KBM-7 (cell line): ENCODE measurements at regions not wholly inside any gene's neighbourhood (a gene's known extent, or its start where the extent isn't known, plus 50 kb on each side); places are given as distances from the start of the nearest gene placed in this dataset.
A peak's percentile ranks its signal among the peaks of the same experiment; 100 is the strongest.
"Not testable (repeated sequence)": the region's sequence is repeated elsewhere in the genome, so short reads cannot be mapped to it uniquely, and the experiment has no call there.

ENCODE experiments used
- DNase-seq: peaks from one replicate; pipeline ENCODE4 v3.0.0-alpha.2; 2015
- in situ Hi-C: fragments of 300-500 bp; cut with MboI; formaldehyde crosslinking; loops from 2 replicates; pipeline ENCODE4 v1.14.3; 2020; ENCODE audit warnings: low sequenced_read_pairs, low pct_unique_long_range_greater_than_20kb, mixed read lengths

DNA sequence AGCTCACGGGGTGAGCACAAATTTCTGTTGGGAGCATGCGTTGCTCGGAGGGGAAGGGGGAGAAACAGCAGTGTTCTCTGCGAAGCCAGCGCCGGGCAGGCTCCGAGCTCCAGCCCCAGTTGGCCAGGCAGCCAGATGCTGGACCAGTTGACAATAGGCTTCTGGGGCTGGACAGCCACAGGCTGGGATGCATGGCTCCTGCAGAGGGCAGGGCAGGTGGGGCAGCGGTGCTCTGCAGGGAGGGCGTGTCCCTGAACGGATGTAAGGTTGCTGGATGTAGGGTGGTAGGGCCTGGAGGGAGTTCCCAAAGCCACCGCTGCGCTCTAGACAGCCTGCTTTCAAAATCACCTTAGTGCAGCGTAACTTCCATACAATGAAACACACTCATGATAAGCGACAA lies 574.9 kb downstream of the GLRX3 start:
- in situ Hi-C loops: no loop called here
- no peak for DNase-seq

DNA sequence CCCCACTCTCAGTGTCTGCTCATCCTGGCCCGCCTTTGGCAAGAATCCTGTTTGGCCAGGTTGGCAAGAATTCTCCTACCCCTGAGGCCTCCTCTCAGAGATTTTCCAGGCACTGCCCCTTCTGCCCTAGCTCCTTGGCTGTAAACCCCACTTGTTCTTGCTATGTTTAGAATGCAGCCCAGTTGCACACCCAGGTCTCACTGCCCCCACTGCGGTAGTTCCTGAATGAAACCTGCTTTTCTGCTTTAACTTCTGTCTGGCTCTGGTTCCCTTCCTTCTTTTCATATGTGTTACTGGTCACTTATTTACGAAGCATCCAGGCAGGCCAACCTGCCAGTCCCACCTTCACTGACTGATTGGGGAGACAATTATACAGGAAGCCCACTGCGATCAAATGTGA lies 576.9 kb downstream of the GLRX3 start:
- DNase-seq: no peak
- in situ Hi-C loops: no loop called here

DNA sequence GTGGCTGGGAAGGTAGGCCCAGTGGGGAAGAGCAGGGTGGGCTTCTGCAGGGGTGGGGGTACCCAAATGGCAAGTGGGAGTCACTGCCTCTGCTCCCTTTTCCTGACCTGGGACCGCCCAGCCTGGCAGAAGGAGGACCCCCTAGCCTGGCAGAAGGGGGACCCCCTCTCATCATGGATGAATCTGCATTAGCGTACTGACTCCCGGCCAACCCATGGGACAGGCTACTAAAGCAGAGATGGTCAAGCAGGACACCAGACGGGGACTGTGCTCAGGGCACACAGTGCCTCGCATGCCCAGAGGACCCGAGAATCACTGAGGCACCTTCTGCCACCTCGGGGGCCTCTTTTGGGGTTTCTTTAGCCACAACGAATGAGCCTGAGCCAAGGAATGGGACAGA lies 577.5 kb downstream of the GLRX3 start:
- in situ Hi-C loops: no loop called here
- no peak for DNase-seq

DNA sequence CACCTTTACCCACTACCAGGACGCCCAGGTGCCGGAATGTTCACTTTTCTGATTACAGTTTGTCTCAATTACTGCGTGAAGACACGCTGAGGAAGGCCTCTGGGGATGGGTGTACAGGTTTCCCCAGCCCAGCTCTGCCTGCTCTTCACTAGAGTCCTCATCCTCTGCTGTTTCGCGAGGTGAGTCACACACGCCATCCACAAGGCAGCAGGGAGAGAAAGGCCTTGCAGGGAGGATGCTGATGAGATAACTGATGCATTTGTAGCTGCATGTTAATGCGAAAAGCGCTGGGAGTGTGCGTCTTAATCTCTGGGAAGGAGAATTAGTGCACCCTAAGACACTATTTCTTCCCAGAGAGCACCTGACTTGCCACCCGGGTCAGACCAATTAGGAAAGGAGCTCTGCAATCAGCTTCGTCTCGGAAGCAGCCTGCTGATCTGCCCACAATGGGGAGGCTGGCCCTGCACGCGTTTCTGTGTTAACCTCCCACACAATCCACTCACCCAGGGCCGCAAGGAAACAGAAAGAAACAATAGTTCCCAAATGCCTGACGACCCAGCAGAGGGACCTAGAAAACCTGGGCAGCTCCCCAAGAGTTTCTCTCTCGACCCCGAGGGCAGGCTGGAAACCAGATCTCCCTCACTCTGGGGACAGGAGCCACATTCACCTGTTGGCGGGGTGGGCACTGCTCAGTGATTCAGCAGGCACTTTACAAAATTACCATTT lies 578.7 kb downstream of the GLRX3 start:
- in situ Hi-C loops: no loop called here
- no peak for DNase-seq

DNA sequence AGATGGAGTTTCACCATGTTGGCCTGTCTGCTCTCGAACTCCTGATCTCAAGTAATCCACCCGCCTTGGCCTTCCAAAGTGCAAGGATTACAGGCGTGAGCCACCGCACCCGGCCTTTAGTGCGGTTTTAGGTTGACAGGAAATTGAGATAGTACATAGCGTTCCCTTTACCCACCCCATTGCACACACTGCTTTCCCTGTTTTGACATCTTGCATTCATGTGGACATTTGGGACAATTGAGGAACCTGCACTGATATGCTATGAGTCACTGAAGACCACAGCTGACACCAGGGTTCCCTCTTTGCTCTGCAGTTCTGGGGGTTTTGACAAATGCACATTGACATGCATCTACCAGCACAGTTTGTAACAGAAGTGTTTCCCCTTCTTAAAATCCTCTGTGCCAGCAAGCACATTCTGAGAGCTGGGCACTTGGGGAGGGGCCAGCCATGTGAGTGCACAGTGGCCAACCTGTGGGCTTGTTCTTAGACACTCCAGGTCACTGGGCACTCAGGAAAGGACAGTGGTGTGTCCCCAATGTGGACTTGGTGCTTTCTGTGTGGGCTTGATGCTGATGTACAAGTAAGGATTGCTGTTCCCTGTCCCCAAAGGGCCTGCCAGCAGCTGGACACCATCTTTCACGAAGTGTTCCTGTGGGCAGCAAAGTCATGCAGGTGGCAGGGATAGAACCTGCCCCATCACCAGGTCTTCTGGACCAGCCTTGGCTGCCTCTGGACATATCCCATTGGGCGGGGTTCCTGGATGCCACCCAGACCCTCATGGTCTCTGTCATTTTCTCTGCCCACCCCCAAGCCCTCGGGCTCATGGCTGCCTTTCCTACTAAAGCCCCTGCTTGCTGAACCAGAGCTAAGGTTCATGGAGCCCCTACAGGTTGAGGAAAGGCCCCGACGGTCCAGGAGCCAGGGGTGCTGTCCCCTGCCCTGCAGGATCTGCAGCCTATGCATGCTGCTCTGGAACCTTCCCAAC lies 579.8 kb downstream of the GLRX3 start:
- in situ Hi-C loops: no loop called here

DNA sequence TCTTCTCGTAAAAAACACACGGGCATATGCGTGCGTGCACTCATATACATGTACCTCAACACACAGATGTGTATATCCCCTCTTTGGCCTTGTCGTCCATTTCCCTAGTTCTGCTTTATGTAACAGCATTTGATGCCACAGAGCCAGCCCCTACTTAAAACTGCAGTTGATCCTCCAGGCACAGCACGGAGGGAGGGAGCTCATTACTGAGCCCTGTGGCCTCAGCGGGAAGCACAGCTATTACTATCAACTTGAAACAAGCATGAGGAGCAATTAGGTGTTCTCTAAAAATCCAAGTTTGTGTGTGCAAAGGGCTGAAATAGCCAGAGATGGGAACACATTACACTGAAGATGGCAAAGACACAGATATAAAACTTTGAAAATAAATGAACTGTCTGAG lies 580.9 kb downstream of the GLRX3 start:
- in situ Hi-C loops: no loop called here
- no peak for DNase-seq

More for the DNA sequence above, 579.8 kb downstream of the GLRX3 start:
- no peak for DNase-seq

DNA sequence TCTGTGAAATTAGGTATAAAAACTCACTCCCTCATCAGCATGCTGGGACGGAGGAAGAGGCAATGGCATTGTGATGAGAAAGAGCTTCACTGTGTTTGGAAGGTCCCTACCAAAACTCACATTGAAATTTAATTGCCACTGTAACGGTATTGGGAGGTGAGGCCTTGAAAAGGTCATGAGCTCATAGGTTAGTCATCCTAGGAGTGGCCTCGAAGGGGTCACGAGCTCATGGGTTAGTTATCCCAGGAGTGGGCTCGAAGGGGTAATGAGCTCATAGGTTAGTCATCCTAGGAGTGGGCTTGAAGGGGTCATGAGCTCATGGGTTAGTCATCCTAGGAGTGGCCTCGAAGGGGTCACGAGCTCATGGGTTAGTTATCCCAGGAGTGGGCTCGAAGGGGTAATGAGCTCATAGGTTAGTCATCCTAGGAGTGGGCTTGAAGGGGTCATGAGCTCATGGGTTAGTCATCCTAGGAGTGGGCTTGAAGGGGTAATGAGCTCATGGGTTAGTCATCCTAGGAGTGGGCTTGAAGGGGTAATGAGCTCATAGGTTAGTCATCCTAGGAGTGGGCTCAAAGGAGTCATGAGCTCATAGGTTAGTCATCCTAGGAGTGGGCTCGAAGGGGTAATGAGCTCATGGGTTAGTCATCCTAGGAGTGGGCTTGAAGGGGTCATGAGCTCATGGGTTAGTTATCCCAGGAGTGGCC lies 582.7 kb downstream of the GLRX3 start:
- in situ Hi-C loops: not testable (repeated sequence)

DNA sequence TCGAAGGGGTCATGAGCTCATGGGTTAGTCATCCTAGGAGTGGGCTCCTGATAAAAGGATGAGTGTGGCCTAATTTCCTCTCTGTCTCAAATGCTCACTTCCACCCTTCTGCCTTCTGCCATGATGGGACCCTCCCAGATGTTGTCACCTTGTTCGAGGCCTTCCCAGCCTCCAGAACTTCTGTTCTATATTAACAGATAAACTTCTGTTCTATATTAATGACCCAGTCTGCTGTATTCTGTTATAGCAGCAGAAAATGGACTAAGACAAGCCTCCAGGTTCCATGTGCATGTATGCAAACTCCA lies 583.2 kb downstream of the GLRX3 start:
- in situ Hi-C loops: no loop called here

More for the DNA sequence above, 582.7 kb downstream of the GLRX3 start:
- not testable (repeated sequence) for DNase-seq

DNA sequence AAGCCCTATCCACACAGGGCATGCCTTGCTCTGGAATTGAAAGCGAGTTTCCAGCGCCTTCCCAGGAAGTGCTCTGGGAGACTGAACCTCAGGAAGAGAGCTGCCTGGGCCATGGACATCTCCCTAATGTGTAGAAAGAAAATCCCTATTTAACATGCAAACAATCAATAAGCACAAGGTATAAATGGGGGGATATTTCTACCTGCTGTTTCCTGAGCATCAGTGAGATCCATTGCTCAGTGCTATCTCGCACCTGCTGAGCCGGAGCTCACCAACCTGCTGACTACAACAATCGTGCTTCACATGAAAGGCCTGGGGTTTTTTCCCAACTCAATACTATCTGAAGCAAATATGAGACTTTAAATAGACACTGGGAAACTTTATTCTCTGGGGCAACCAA lies 584.0 kb downstream of the GLRX3 start:
- no peak for DNase-seq

More for the DNA sequence above, 583.2 kb downstream of the GLRX3 start:
- DNase-seq: no peak

DNA sequence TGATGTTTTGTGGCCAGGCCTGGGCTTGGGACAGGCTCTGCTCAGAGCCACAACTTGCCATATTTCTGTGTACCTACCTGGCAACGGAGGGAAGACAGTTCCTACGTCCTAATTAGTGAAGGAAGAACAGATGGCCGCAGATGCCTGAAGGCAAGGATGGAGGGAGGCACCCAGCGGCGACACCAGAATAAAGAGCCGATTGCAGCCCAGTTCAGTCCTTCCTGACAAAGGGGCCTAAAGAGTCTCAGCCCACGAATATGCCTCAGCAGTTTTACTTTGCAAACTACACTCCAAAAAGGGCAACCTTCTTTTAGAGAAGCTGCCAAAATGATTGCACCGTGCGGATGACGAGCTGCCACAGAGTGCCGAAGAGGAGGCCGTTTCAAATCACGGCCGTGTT lies 585.8 kb downstream of the GLRX3 start:
- in situ Hi-C loops: no loop called here
- no peak for DNase-seq

More for the DNA sequence above, 584.0 kb downstream of the GLRX3 start:
- in situ Hi-C loops: no loop called here

DNA sequence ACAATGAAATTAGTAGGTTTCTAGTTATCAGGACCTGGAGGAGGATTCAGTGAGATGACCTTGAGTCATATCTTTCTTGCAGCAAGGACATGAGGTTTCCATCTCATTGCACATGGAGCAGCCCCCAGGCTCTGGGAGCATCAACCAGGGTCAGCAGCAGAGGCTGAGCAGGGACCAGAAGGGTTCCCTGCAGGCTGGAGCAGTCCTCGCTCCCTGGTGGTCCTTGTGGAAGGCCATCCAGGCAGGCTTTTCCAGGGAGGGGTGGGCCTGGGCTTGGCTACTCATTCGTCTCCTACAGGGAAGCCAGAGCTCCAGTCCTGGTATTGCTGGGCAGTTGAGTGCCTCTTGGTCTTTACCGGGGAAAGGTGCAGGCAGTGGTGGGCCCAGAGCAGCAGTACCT lies 587.5 kb downstream of the GLRX3 start:
- no peak for DNase-seq
- in situ Hi-C loops: no loop called here

DNA sequence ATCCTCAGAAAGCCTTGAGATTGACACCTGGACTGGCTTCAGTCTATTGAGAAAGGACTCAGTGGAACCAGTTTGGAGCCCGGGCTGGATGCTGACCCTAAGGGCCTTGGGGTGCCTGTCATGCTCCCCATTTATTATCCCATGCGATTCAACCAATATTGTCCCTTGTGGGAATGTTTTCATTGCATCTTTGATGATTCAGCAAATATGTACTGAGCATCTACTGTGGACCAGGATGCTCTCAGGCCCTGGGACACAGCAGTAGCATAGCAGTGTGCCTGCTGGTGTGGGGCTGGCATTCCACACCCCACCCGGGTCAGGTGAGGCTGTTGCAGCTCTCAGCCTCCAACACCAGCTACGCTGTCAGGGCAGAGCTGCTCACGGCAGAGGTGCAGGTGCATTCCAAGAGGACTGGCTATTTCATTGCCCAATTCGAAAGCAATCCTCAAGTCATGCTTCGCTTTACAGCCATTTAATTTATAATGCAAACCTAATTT lies 586.0 kb downstream of the TCERG1L start:
- in situ Hi-C loops: no loop called here
- no peak for DNase-seq

DNA sequence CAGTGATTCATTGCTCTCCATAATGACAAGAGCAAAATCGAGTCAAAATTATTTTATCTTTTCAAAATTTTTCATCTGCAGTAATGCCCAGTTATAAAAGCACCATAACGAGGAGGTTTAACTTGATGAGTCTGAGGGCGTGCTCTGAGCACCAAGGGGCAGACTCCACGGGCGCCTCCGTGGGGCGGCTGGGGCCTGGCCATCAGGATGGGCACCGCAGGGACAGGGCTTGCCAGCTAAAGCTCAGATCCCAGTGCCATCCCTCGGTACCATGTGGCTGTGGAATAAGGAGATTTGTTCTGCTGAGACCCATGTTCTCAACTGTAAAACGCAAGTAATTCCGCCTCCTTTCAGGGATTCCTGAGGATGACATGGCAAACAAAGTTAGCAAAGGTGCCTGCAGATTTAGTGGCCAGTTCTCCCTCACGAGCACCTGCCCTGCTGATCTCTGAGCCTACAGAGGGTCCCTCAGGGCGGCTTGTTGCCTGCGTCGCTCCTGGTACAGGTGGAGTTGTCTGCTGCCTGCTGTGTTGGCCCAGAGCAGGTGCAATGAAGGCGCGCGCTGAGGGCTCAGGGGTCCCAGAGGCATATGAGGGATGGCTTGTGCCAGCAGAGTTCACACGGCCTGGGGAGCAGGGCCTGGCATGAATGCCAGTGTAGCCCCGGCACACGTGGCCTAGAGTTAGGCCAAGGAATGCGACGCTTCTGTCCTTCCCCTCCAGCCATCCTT lies 584.4 kb downstream of the TCERG1L start:
- DNase-seq: no peak
- in situ Hi-C loops: no loop called here

DNA sequence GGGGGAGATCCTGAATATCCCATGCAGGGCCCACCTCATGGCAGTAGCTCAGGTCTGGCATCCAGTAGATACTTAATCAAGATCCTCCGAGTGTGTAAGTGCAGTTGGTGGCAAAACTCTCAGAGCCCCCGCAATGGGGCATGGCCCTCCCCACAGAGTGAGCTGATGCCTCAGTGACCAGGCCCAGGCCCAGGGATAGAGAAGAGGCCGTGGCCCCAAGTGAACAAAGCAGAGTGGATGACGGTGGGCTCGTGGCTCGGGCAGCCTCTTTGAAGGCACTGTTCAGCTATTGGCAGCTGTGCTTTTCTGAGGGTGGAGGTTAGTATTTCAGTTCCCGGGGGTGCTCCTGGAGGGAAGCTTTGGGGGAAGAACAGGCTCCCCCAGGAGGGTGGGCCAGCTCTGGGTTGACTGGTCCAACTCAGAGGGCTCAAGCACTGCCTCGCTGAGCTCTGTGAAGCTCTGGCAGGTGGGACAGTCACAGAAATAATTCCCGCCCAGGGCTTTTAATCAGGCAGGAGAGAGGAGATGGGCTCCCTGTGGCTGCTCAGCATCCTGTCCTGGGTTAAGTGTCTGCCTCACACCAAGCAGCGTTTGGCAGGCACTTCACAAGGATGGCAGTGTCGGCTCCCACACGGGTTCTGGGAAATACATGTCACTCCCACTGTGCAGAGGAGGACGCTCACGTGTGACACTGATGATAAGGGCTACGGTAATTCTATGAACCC lies 583.6 kb downstream of the TCERG1L start:
- no peak for DNase-seq
- in situ Hi-C loops: no loop called here

DNA sequence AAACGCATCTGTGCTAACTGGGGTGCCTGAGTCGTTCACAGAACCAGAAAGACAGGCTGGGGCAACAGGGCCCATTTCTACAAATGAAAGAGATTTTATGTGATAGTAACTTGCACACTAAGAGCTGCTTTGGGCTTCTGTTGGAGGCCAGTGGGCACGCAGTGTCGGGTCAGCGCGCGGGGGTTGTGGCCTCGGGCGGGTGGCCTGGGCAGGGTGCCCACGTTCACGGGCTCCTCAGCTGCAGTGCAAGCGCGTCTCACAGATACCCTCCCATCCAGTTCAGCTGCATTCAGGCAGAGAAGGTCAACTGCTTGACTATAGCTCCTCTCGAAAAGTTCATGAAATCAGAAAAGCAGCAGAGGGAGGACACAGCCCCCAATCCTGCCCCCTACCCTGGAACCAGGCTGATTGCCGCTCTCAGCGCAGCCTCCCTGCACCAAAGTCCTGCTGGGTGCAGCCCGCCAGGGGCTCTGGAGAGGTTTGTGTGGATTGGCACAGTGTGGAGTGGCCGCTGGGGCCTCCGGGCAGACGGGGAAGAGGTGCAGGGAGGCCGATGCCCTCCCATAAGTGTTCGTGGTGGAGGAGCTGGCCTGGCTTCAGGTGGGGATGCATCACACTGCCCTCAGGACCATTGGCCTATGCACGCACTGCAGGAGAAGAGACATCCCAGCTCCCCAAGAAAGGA lies 582.8 kb downstream of the TCERG1L start:
- in situ Hi-C loops: no loop called here
- no peak for DNase-seq

DNA sequence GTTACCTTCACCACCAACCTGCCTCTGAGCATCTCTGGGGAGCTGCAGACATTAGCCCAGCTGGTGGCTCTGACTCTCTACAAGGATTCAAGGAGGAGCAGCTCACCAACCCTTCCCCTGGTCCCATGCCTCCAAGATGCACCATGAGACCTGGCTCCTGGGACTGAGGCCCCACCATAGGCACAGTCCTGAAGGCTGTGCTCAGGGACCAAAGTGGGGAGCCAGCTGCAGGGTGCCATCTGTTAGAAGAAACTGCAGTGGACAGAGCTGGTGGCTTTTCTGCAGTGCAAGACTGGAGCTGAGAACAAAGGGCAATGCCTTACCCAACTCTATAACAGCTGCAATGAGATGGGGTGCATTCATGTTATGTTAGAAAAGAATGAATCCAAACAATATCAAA lies 581.6 kb downstream of the TCERG1L start:
- DNase-seq: no peak
- in situ Hi-C loops: no loop called here

DNA sequence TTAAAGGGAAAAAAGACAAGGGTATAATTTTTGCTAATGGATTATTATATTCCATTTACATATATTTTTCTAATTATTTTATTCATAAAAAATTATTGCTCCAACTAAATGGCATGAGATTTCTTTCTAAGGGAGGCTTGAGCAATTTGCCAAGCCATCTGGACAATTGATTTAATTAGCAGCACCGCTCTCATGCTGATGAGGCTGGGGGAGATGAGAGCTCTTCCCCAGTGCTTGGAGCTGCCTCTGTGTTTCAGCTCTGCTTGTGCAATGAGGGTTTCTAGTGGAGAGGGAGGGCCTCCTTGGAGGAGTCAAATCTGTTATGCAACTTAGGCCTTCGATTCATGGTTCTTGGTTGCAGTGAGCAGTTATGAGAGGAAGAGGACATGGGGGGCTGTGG lies 574.3 kb downstream of the TCERG1L start:
- in situ Hi-C loops: no loop called here
- no peak for DNase-seq

DNA sequence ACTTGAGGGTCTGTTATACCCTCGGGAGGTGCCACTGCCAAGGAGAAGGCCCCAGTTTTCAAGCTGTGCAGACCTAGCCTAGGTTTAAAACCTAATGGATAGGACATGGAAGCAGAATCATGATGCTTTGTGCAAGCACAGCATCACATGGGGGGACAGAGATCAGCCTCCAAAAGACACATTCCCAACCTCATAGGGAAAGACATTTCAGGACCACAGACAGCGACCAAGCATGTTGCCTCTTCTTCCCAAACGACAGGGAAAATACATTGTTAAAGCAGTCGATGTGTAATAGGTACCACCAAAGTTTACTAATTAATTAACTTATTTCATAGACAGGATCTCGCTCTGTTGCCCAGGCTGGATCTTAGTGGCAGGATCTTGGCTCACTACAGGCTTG lies 573.9 kb downstream of the TCERG1L start:
- in situ Hi-C loops: no loop called here
- DNase-seq: peak; percentile 12
